ENCODE measurements at regions not wholly inside any gene's neighbourhood (a gene's known extent, or its start where the extent isn't known, plus 50 kb on each side); places are given as distances from the start of the nearest gene placed in this dataset.
"Not testable (repeated sequence)": the region's sequence is repeated elsewhere in the genome, so short reads cannot be mapped to it uniquely, and the experiment has no call there.

DNA sequence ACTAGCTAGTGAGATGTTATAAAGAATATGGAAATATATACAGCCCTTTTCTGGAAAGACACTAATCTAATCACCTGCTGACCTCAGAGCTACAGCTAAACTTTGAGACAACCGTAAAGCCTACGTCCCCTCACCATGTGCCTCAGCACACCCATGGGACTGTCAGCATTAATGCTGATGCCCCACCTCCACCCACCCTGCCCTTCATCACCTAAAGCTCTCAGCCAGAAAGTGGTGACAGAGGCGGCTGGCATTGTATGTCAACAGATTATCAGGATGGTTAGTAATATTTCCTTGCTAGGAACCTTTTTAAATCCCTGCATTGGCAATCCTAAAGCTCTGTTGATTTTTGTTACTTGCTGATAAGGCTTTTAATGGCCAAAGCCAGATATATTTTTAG, 1177.9 kb downstream of the DIAPH3 start:
- H3K4me3 ChIP-seq (ENCODE audit: low read length) = no peak overlapping the region
- DNase-seq (ENCODE audit: low read depth, low spot score) = no peak

DNA sequence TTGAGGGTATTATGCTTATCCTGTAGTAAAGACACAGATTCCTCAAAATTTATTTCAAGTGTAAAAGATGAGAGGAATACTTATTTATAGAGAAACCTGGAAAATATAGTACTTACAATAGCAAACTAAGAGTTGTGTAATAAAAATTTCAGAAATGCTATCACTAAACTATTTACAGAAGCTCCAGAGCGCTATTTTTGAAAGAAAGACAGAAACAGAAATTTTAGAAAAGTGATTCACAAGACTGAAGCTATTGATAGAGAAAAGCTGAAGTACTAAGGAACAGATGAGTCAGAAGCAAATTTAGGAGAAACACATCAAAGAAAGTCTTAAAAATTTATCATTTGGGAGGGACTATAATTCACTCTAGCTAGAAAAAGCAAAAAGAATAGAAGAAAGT, 1174.2 kb downstream of the DIAPH3 start:
- DNase-seq (ENCODE audit: low read depth, low spot score) = no peak
- no peak overlapping the region for H3K4me3 ChIP-seq (ENCODE audit: low read length)

DNA sequence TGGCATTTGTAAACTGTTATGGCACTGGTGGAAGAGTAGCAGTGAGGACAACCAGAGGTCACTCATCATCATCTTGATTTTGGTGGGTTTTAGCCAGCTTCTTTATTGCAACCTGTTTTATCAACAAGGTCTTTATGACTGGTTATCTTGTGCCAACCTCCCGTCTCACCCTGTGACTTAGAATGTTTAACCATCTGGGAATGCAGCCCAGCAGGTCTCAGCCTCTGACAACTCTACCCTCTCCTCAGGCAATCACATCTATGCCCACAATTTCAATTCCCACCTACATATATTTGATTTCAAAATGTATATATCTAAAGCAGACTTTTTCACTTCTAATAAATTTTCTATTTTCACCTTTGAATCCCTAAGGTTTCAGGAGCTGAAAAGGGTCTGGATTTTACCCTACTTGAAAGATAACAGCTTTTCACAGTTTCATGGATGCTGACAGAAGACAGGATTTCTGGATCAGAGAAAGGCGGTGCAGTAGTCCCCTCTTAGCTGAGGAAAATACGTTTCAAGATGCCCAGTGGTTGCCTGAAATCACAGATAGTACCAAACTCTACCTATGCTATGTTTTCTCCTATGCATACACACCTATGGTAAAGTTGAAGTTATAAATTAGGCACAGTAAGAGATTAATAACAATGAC, 1171.8 kb downstream of the DIAPH3 start:
- DNase-seq (ENCODE audit: low read depth, low spot score) = no peak

DNA sequence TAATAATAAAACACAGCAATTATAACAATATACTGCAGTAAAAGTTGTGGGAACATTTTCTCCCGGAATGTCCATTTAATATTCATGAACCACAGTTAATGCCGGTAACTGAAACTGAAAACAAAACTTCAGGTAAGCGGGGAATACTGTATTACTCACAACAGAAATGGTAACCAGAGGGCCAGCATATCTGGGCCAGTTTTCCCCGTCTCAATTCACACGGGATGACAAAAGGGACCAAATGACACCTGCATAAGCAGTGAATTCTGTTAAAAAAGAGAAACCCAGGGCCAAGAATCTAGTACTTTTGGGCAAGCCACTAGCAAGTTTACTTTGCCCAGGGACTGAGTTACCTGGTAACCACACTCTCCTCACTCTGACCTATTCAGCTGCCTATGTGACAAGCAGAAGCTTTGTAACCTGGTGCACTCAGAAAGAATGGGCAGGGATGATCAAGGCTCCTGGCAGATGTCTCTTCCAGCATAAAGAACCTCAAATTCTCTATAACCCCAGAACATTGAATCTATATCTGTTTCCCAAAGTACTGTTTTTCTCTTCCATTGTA, 1171.2 kb downstream of the DIAPH3 start:
- H3K4me3 ChIP-seq (ENCODE audit: low read length) = no peak overlapping the region
- DNase-seq (ENCODE audit: low read depth, low spot score) = no peak

More for the DNA sequence above, 1171.8 kb downstream of the DIAPH3 start:
- no peak overlapping the region for H3K4me3 ChIP-seq (ENCODE audit: low read length)

DNA sequence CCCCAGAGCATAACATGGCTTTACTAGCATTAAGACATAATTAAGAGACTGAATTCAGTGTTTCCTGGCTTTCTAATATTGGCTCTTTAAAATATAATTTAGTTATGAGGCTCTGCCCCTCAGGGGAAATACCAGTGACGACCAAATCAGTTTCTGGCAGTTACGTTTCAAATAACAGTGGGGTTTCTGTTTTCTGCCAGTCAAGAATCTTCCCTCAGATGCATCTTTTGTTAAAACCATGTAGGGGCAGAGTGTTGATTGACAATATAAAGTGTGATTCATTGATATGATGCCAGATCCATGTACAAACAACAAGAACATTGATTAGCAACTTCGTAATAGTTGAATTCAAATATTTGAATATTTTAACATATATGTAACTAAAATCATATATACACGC, 1169.7 kb downstream of the DIAPH3 start:
- no peak for DNase-seq (ENCODE audit: low read depth, low spot score)
- no peak overlapping the region for H3K4me3 ChIP-seq (ENCODE audit: low read length)

DNA sequence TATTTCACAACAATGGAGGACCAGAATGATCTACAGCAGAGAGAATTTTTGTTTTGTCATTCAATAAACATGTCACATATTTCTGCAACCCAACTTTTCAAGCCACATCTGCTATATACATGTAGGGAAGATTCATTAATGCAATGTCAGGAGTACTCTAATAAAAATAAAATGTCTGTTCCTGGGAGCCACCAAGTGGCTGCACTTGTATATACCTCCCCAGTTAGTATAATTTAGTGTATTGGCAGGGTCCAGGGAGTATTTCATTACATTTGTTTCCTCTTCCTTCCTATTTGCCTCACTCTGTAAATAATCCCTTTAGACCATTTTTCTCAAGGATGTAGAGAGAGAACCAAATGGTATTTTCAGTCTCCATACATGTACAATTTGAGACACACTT, 1169.0 kb downstream of the DIAPH3 start:
- H3K4me3 ChIP-seq (ENCODE audit: low read length) = no peak overlapping the region
- DNase-seq (ENCODE audit: low read depth, low spot score) = no peak

DNA sequence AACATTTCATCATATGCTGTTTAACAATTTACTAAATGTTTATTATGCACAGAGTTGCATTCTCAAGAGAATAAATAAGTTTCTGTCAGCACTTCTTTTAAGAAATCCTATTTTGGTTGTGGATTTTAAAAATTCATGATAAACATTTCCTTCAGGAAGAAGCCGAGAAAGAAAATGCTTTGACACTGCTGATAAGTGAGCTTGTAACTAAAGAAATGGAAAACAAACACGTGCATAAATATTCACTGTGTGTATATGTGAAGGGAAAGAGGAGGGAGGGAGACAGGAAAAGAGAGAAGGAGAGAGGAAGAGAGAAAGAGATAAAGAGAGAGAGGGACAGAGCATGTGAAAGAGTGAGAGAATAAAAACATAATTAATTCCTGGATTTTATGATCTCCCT, 1165.0 kb downstream of the DIAPH3 start:
- no peak for DNase-seq (ENCODE audit: low read depth, low spot score)

DNA sequence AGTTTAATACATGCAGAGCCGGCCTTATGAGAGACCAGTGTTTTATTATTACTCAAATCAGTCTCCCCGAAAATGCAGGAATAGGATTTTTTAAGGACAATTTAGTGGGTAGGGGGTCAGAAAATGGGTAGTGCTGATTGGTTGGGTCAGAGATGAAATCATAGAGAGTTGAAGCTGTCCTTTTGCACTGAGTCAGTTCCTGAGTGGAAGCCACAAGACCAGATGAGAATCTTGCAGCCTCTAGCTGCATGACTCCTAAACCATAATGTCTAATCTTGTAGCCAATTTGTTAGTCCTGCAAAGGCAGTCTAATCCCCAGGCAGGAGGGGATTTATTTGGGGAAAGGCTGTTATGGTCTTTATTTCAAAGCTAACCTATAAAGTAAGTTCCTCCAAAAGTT, 1163.9 kb downstream of the DIAPH3 start:
- no peak for DNase-seq (ENCODE audit: low read depth, low spot score)
- no peak overlapping the region for H3K4me3 ChIP-seq (ENCODE audit: low read length)

More for the DNA sequence above, 1165.0 kb downstream of the DIAPH3 start:
- H3K4me3 ChIP-seq (ENCODE audit: low read length) = no peak overlapping the region

DNA sequence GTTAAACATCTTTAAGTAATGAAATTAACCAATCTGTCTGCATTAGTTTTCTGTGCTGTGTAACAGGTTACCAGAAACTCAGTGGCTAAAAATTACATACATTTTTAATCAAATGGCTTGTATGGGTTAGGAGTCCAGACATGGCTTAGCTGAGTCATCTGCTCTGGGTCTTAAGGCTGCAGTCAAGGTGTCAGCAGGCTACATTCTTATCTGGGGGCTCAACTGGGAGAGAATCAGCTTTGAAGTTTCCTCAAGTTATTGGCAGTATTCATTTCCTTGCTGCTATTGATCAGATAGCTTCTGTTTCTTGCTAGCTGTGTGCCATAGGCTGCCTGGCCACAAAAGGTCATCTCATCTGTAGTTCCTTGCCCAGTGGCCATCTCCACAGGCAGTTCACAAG, 1163.0 kb downstream of the DIAPH3 start:
- H3K4me3 ChIP-seq (ENCODE audit: low read length) = no peak overlapping the region
- no peak for DNase-seq (ENCODE audit: low read depth, low spot score)

DNA sequence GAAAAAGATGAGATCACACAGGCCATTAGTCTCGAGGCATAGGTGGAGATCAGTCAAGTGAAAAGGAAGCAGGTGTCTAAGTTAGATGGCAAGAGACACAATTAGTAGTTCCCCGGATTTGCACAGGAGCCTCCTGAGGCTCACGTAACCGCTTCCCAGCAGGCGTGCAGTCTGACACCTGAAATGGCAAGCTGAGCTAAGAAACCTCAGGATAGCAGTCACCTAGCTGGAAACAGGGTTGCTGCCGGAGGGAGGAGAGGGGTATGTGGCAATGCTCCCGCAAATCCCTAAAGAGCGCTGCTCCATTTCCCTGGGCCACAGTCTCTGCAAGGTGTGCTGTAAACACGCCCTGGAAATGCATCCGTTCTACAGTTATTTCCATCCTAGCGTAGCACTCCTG, 1151.0 kb downstream of the DIAPH3 start:
- DNase-seq (ENCODE audit: low read depth, low spot score) = no peak

DNA sequence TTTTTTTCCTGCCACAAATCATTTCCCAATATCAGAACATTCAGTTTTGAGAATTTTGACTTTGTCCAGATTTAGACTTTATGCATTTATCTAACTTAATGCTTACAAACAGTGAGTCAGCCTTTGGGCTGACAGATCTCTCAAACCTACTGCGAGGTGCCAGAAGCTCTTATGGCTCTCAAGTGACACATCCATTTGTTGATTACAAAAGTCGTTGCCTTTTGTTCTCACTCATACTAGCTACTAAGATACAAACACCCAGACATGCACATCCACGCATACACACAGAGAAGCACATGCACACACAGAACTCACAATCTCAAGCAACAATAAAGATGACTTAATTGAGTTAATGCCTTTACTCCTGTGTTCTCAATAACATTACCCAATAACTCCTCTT, 1147.5 kb downstream of the DIAPH3 start:
- DNase-seq (ENCODE audit: low read depth, low spot score) = no peak
- no peak overlapping the region for H3K4me3 ChIP-seq (ENCODE audit: low read length)

More for the DNA sequence above, 1151.0 kb downstream of the DIAPH3 start:
- H3K4me3 ChIP-seq (ENCODE audit: low read length) = no peak overlapping the region

DNA sequence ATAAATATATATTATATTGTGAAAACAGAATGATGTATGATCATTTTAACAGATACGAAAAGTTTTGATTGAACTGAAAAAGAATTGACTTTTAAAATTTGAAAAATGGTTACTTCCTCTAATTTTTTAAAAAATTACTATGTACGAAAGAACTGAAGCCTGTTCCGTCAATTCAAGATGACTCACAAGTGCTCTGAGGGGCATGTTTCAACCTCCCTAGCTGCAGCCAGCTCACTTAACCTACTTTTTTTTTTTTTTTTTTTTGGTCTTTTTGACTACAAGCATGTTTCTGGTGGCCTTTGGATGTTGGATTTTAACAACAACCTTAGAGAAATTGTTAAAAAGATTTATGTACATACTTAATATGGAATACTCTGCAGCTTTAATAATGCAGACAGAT, 1139.3 kb downstream of the DIAPH3 start:
- H3K4me3 ChIP-seq (ENCODE audit: low read length) = no peak overlapping the region
- DNase-seq (ENCODE audit: low read depth, low spot score) = no peak

DNA sequence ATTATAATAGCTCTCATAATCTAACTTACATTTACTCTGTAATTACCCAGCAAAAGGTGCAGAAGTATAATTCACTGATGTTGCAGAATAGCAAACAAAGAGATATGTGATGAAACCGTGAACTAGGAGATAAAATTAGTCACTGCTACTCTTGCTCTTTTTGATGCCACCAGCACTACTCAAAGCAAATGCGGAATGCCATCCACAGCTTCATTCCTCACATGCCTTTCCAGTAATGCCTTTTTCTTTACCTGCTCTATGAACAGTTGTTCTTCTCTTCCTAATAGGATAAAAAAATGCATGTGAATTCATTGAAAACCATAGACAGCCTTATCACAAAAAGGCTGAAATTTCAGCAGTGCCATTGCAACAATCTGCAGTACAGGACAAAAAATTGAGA, 1129.5 kb downstream of the DIAPH3 start:
- no peak for DNase-seq (ENCODE audit: low read depth, low spot score)
- H3K4me3 ChIP-seq (ENCODE audit: low read length) = no peak overlapping the region

DNA sequence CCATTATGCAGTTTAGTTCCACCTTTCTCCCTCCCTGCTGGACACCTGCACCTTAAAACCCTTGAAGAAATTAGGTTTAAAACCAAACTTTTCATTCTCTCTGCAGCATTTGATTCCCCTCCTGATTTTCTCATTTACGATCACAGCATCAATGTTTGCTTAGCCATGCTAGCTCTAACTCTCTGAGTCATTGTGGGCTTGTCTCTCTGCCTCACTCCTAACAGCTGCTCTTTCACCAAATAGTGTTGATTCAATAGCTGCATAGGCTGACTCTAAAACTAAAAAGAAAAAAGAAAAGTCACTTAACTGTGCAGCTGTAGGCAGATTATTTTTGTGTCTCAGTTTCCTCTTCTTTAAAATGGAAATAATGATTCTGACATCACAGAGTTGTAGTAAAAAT, 1124.9 kb downstream of the DIAPH3 start:
- DNase-seq (ENCODE audit: low read depth, low spot score) = no peak
- H3K4me3 ChIP-seq (ENCODE audit: low read length) = no peak overlapping the region

DNA sequence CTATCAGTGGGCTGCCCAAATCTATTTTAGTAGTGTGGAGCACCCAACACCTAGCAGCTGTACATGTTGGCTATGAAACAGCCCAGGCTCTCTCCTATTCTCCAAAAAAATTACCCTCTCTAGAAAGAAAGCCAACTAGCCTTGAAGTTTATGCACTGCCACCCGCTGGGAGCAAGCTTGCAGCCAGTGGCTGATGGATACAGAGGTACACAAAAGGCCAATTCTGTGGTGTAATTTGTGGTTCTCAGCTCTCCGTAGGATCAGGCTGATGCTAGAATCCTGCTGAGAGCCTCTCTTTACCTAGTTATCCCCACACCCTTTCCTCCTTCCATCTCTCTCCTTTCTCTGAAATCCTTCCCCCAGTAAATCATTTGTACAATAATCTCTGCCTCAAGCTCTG, 1120.7 kb downstream of the DIAPH3 start:
- no peak overlapping the region for H3K4me3 ChIP-seq (ENCODE audit: low read length)
- DNase-seq (ENCODE audit: low read depth, low spot score) = no peak

DNA sequence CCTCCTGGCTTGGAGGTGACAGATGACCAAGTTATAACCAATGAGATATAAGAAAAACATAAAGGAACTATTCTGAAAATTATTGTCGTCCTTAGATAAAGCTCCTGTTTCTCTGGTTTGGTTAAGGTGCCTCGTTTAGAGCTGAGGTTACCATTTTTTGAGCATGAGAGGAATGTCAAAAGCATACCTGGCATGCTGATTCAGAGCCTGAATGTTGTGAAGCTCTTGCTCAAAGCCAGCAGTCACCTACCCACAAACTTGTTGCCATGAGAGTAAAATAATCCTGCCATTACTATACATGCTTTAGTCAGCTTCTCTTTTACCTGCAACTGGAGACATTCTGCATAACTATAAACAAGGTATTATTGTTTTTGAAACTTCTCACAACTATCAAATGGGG, 1116.2 kb downstream of the DIAPH3 start:
- no peak overlapping the region for H3K4me3 ChIP-seq (ENCODE audit: low read length)
- DNase-seq (ENCODE audit: low read depth, low spot score) = no peak

DNA sequence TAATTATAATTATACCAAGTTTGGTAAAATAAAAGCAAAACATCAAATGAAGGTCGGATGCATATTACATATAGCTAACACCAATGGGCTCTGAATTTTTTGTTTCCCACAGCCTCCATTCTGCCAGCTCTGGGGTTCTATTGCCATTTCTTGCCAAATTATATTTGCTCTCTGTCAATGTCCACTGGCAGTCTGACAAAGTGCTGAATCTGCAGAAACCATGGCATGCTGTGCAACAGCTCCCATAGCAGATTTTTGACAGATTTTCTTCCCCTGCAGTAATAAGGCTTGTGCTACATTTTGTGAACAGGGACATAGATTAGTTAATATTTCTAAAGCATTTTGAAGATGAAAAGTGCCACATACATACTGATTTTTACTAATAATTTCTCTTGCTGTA, 1102.1 kb downstream of the DIAPH3 start:
- no peak overlapping the region for H3K4me3 ChIP-seq (ENCODE audit: low read length)
- DNase-seq (ENCODE audit: low read depth, low spot score) = no peak

DNA sequence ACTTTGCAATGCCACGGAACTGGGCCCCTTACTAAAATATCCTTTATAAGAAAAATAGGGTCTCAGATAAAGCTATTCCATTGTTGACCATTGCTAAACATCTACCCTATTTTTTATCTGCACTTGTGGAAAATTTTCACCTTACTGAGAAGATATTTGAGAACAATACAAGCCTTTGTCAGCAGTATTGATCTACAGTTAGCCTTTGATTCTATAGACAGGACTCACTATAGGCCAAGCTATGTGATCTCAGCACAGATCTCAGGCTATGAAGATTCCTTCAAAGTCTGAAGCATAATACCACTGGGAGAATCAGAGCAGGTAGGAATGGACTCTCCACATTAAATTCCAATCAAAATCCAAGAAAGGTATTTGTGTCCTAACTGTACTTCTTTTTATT, 1099.7 kb downstream of the DIAPH3 start:
- no peak overlapping the region for H3K4me3 ChIP-seq (ENCODE audit: low read length)
- no peak for DNase-seq (ENCODE audit: low read depth, low spot score)

DNA sequence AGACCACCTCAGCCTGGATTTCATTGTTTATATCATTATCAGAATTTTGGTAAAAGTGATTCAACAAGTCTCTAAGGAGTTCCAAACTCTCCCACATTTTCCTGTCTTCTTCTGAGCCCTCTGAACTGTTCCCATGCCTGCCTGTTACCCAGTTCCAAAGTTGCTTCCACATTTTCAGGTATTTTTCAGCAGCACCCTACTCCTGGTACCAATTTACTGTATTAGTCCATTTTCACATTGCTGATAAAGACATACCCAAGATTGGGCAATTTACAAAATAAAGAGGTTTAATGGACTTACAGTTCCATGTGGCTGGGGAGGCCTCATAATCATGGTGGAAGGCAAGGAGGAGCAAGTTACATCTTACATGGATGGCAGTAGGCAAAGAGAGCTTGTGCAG, 1087.3 kb downstream of the DIAPH3 start:
- not testable (repeated sequence) for H3K4me3 ChIP-seq (ENCODE audit: low read length); DNase-seq (ENCODE audit: low read depth, low spot score)

DNA sequence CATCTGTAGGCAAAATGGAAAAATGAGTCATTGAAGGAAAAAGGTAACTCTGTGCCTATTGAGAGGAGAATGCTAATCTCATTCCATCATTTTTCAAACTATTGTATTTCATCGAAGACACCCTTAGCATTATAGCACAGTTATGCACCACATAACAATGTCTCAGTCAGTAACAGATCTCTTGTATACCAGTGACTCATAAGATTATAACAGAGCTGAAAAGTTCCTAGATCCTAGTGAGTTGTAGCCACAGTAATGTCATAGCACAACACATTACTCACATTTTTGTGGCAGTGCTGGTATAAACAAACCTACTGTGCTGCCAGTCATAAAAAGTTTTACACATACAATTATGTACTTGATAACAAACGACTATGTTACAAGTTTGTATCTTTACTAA, 1077.6 kb downstream of the DIAPH3 start:
- no peak for DNase-seq (ENCODE audit: low read depth, low spot score)
- H3K4me3 ChIP-seq (ENCODE audit: low read length) = no peak overlapping the region

DNA sequence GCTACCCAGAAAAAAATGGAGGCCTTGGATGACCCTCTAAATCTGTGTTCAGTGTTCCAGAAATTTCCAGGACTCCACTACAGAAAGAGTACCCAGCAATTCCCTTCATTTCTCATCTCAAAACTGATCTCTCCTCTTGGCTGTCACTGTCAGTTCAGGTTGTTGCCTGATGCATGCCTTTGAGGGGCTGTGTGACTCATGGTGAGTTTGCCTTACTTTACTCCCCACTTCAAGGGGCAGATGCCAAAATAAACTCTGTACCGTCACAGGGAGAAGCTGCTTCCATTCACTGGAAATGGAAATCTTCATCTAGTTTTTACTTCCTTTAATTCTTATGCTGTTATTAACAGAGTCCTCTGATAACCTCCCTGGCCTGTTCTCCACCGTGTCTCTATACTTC, 1075.0 kb downstream of the DIAPH3 start:
- H3K4me3 ChIP-seq (ENCODE audit: low read length) = no peak overlapping the region
- no peak for DNase-seq (ENCODE audit: low read depth, low spot score)
